Erythroblast (primary cell): ENCODE measurements at regions not wholly inside any gene's neighbourhood (a gene's known extent, or its start where the extent isn't known, plus 50 kb on each side); places are given as distances from the start of the nearest gene placed in this dataset.

Experiments used
- GATA1 ChIP-seq: IDR thresholded peaks from 2 replicates; pipeline ENCODE4 v1.6.1; 2011; ENCODE audit warnings: low read depth, mild to moderate bottlenecking, control low read depth, low read length, moderate library complexity
- POLR2A ChIP-seq: IDR thresholded peaks from 2 replicates; pipeline ENCODE4 v1.6.1; 2011; ENCODE audit warnings: mild to moderate bottlenecking, low read length

DNA sequence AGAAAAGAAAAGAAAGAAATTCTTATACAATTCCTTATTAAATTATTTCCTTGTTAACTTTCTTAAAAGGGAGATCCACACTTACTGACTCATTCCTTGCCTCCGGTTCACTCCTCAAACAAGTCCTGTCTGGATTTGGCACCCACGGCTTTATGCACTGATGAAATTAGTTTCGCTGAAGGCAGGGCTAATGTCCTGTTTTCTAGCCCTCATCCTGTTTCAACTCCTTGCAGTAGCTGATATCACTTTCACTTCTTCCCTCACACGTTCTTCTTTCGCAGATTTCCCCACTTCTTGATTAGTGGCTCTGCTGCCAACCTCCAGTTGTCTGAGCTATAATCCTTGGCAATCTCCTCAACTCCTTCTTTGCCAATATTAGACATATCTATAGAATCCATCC is 215.2 kb downstream of the URB2 start:
- no peak for TF ChIP-seq POLR2A
- no peak for TF ChIP-seq GATA1
